SHP77 (cell line): ENCODE measurements at regions not wholly inside any gene's neighbourhood (a gene's known extent, or its start where the extent isn't known, plus 50 kb on each side); places are given as distances from the start of the nearest gene placed in this dataset.

Experiments used
- DNase-seq, 2 experiments: peaks; one replicate each; lab custom pipeline; 2025; lab: John Stamatoyannopoulos, UW

DNA sequence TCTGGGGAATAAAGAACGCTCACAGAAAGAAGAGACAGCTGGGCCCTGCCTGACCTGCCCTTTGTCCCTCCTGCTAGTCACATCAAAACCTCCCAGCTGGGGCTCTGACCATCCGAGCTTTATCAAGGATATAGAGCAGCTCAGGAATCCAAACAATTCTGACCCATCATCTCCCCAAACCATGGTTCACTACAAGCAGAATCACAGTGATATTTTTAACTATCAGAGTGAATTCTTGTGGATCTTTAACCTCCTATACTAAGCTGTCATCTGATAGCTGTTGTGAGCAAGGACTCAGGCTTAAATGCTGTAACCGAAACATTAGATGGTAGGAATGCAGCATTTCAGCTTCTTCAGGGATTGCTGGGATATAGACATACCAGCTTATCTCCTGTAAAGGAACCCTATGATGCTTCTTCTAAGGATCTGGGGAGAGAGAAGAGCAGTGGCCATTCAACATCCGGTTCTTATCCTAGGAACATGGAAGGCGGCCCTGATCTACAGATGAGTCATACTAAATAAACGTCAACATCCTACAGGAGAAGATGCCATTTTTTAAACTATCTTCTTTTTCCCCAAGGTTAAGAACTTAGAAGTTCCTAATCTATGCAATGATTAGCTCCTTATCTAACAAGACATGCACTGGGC, 84.7 kb upstream of the AKIP1 start:
- DNase-seq, result no peak

DNA sequence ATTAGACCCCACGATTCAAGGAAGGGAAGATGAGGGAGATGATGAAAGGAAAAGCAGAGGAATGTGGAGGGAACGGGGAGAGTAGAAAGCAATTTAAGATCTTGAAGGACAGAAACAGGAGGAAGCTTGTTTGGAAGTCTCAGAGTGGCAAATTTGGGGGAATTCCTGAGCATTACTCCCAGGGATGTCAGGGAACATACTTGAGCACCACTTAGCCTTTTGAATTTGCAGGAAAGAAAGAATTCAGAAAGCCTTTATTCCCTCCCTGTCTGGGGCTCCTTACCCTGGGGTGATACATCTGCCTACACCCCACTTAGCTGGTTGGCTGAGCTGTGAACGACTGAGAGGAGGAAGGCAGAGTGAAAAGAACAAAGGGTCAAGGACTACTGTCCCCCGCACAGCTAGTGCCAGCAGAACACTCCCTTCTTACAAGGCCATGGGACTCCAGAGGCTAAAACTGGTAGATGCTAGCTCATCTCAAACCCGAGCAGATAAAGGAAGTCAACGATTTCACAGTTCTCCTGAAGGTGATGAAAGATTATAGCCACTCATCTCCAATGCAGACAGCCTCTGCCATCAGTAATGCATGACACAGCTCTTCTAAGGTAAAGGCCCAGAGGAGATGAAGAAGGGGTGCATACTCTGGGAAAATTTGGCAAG, 84.0 kb upstream of the AKIP1 start:
- DNase-seq, result no peak

DNA sequence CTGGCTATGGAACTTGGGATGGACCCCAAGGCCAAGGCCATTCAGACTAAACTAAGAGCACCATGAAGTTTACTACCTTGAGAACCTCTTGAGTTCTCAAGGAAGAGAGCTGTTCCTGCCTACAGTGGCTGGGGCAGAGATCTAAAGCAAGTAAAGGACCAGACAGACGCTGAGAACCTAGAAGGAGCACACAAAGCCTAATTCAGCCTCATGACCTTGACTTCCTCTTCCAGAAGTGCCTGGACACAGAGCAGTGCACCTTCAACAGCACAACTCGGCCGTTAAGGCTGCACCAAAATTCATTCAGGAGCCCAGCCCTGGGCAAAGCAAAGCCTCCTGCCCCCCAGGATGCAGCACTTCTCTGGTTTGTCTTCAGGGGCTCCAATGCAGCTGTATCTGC, 82.9 kb upstream of the AKIP1 start:
- DNase-seq, result no peak

DNA sequence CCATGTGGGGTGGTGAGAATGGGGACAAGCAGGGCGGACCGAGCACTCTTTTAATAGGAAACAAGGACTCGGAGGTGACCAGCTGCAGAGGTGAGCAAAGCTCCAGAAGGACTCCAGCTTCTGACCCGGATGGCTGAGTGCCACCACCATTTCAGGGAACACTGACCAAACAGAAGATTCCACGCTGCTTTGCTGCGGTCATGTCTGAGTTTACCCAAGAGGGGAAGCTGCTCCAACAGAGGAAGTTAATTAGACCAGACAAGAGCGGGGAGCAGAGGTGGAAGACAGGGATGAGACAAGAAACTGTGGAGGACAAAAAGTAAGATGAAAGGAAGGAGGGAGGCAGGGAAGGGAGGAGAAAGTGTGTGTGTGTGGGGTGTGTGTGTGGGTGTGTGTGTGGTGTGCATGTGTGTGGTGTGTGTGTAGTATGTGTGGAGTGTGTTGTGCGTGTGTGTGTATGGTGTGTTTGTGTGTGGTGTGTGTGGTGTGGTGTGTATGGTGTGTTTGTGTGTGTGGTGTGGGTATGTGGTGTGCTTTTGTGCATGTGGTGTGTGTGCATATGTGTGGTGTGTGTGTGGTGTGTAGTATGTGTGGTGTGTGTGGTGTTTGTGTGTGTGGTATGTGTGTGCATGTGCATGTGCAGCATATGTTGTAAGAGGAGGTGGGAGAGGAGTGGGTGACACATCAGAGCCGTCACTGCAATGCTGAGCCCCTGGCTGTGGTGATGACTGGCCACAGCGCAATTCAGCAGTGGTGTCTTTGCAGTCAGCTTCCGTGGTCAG, 82.2 kb upstream of the AKIP1 start:
- no peak for DNase-seq

DNA sequence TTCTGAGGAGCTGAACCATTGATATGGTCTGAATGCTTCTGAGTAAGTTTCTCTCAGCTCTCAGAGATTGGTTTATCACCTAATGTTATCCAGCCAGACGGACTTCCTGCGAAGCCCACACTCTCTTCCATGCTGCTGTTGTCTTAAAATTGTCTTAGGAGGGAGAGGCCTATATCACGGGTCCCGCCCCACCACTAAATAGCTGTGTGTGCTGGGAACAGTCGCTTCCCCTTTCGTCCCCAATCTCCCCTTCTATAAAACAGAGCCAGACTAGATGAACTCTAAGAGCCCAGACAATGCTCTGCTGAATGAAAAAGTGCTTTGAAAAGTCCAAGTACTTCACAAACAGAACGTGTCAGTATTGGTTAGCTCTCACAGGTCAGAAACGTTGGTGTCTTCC, 81.4 kb upstream of the AKIP1 start:
- DNase-seq, result no peak

DNA sequence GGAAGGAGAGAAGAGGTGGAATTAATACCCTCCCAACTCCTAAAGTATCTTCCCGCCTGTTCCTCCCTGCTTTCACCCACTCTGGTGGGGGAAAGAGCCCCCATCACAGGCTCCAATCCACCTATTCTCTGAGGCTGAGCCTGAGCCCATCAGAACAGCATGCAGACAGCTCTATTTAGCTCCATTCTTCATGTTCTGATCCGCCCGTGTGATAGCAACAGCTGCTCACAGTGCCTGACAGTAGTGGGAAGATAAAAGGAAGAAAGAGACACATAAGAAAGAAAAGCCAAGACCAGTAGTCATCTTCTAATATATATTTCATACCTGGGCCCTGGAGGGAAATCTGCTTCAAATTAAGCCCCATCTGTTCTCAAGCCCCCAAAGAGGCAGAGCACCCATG, 80.3 kb upstream of the AKIP1 start:
- DNase-seq, result no peak

DNA sequence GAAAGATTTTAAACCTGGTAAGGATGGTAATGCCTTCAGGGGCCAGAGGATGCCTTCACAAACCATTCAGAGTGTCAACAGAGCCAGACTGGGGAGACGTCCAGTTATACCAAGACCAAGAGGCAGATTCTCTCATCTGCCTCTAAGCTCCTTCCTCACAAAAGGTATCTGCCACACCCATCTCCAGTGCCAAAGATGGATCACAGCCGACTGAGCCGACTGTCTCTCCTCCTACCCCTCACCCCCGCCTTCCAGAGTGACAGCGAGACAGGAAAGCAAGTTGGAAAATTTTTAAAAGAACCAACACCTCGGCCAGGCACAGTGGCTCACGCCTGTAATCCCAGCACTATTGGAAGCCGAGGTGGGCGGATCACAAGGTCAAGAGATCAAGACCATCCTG, 79.1 kb upstream of the AKIP1 start:
- DNase-seq, result no peak

DNA sequence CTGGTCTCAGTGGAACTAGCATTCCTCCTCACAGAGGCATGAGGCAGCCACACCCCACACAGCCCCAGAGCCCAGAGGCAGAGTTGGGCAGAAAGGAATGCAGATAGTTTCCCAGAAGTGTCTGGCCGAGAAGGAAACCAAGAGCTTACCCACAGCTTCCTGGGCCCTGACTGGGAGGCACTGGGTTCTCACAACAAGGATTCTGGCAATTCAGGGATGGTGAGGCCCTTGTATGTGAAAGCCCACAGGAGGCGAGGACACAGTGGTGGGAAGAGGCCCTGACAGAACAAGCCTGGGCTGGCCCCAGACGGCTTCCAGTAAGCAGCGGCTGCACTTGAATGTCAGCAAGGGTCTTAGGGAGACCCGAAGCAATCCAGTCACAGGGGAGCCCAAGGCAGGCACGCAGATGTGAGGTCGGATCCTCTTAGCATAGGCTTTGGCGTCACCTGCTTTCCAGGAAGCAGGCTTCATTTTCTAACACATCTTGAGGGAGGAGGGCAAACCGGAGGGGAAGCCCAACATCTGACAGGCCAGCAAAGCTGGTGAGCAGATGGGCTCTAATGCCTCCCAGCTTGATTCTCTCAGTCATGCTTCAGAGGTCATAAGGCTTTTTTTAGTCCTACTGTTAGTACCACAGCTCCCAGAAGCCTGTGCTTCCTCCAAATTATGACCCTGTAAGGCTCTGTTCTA, 78.3 kb upstream of the AKIP1 start:
- peak; percentile 62 to 67 for DNase-seq

DNA sequence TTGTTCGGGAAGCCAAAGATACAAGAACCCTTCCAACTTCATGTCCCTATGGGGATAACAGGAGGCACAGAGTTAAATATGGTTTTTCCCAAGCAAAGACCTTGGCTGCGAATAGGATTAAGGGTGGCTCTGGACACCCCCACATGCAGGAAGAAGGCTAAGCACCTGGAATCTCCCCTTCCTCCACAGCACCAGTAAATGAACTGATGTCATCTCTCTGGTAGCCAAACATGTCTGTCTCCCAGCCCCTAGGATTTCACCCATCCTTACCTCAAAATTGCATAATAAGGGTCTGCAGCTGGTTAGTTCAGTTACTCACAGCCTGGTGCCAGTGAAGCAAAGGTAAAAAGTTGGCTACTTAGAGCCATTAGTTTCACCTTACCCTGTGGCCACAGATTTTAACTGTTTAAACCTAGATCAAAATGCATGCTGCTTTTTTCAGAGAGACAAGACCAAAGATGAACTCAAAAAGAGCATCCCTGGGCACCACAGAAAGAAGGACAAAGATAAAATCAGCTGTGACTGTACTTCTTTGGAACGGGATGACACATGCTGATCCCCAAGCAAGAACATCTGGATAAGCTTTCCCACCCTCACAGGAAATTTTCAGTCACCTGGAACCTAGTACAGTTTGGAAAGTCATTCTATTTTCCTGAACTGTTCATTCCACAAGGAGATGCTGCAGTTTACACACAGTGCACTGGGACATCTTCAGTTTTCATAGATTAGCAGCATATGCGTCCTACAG, 77.2 kb upstream of the AKIP1 start:
- DNase-seq, result peak in 1 of 2 experiments; percentile 7

DNA sequence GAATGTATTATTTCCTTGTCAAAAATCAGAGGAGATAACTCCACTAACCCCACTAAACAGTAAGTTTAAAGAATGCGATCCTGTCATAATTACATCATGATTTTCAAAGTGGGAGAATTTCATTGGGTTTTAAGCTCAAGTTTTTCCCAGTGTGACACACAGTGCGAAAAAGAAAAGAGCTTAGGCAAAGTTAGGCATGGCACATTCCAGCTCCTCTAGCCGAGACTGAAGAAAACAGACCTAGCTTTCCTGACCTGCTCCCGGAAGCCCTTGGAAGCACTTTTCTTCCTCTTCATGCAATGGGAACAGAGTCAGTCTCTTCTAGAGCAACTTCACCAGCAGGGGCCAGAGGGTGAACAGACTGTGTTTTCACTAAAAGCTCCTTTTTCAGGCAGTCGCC, 76.6 kb upstream of the AKIP1 start:
- DNase-seq, result no peak

DNA sequence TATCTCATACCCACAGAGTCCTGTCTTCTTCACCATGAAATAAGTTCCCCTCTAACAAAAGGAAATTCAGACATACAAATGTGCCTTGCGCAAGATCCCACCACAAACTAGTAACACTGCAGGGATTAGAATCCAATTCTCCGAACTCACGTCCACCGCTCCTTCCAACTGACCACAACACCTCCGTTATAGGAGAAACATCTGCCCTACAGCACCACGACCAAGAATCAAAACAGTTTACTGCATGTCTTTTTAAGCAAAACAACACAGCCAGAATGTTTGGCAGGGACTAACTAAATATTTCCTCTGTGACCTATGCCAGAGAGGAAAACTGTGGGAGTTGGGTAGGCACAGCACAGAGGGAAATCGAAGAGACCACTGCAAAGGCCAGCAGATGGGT, 72.7 kb upstream of the AKIP1 start:
- DNase-seq, result no peak

DNA sequence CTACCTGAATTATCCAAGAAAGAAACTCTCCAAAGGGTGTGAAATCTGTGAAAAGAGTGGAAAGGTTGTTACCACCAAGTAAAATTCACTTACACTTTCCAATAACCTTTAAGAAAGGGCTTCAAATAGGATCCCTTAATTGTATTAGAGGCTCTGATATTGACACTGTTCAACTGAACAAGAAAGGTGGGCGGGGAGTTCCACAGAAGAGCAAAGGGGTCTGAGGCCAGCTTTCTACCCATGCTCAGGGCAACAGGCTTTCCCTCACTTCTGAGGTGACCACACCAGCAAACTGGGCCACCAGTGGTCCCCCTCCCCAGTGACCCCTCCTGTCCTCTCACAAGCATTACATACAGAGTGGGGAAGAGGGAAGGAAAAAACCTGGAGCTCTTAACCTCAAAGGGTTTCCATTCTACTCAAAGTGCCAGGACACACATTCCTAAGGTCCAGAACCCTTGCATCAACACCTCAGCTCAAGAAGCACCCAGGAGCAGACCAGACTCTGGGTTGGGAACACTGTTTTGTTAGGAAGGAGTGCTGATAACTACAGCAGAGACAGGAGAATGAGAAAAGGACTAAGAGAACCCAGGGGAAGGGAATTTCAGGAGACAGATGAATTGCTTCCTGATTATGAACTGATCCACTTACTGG, 71.6 kb upstream of the AKIP1 start:
- DNase-seq, result no peak

DNA sequence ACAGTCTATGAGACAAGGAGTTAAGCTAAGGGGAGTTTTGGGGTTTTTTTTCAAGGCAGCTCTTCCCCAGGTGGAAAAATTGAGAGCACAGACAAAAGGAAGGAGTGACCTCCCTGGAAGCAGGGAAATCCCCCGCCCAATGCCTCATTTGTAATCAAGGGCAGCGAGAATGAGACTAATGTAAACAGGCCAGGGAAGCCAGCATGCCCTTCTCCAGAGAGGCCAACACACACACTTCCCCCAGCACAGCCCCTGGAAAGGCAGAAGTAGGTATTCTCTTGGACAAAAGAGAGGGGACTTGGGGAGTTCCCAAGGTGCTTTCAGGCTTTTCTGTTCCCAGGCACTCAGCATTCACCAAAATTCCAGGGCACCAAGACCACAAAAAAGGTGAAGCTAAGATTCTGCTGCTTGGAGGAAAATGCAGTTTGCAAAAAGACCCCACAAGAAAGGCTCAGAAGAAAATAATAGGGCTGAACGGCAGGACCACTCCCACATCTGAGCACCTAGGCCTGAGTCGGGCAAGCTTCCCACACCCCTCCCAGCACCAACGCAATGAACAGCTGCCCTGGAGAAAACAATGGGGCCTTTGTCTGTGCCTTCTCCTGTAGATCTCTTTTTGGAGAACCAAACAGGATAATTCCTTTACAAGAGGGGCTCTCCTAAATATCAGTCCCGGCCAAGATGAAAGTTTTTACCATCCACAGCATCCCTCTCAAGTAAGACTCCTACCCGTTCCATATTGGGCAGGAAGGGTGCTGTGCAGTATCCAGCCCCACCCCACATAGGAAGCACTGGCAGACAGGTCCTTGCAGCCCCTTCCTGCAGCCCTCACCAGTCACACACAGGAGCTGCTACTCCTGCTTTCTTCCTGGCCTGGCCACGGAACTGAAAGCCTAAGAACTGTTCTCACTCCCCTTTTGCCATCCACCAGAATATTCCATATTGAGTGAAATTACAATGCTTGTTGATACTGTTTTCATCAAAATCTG, 70.7 kb upstream of the AKIP1 start:
- DNase-seq, result no peak

DNA sequence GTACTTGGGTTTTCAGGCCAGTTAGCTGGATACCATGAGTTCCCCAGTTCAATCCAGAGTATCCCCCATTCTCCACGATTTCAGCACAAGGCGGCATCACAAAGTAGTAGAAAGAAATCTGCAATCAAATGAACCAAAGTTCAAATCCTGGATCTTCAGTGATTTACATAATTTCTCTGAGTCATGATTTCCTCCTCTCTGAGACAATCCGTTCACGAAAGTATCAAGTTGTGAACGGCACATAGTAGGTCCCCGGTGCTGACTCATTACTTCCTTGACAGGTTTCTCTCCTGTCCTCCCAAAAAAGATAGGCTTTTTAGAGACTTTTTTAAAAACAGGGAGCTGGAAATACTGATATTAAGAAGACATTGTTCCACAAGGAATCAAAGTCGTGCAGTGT, 69.1 kb upstream of the AKIP1 start:
- DNase-seq, result no peak

DNA sequence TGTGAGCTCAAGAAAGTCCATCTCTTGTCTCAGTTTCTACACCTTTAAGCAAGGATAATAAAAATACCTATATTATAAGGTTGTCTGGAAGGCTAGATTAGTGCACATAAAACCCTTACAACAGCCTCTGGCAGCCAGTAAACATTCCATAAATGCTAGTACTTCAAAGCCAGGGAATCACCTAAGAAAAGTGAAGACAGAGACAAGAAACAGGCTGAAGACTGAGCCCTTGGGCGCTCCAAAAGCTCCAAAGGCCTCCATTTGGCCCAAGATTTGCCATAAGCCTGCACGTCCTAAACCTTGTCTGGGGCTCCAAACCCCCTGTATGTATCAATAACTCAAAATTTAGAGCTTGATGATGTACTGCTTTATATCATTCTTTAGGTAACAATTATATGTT, 52.2 kb upstream of the AKIP1 start:
- DNase-seq, result no peak
